ENCODE measurements at regions not wholly inside any gene's neighbourhood (a gene's known extent, or its start where the extent isn't known, plus 50 kb on each side); places are given as distances from the start of the nearest gene placed in this dataset.

DNA sequence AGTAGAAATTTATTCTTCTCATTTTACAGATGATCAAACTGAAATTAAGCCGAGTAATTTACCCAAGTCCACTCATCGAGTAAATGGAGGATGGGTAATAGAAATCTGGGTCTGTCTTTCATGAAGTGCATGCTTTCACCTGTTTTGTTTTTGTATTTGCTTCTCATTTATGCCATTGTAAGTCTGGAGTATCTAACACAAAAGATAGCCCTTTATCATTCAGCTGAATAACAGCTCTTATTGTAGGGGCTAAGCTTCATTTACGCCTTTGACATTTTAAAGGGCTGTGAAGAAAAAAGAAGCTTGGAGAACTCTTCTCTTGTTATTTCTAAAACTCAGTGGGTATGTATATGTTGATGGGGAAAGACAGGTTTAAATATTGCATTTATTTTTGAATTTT lies 1196.2 kb upstream of the TENM4 start:
- Histone ChIP-seq H3K9me3 (no peaks in the 10 kb centered on the region), H3K36me3 (ENCODE audit: control insufficient read depth in 2 of 2, extremely low read depth in 1 of 2, insufficient read depth in 1 of 2, low read length in 1 of 2) (no peaks in the 10 kb centered on the region), H3K27ac (ENCODE audit: low read length) (no peak overlapping the region), H3K4me3 (ENCODE audit: control insufficient read depth in 1 of 2, extremely low read depth in 1 of 2, low read length in 1 of 2) (no peak overlapping the region), H3K4me1 (ENCODE audit: control insufficient read depth in 1 of 2, extremely low read depth in 1 of 2, insufficient read depth in 2 of 2, low read length in 2 of 2) (no peaks in the 10 kb centered on the region), H3K27me3 (replicated peaks in 1 of 2; ENCODE audit: control insufficient read depth in 2 of 2, extremely low read depth in 1 of 2, insufficient read depth in 2 of 2, low read length in 1 of 2) (no peaks in the 10 kb centered on the region)
- Mint-ChIP-seq H3K27me3 (no peaks in the 10 kb centered on the region), H3K9me3 (peaks cover 18 to 33% (median 21%) of the 10 kb centered on the region in 3 donors), H3K27ac (no peak overlapping the region), H3K36me3 (no peaks in the 10 kb centered on the region), H3K4me3 (no peak overlapping the region), H3K4me1 (no peaks in the 10 kb centered on the region)
- POLR2A ChIA-PET, result no interaction called here
- DNase-seq, result no peak
- CTCF ChIA-PET, result no interaction called here
- WGBS (ENCODE audit: insufficient coverage), result no CpG with 5 or more reads among the region's 3 CpGs
- no peak for ATAC-seq (replicated peaks in 1 of 4)

- Histone ChIP-seq H3K4me1 (ENCODE audit: control insufficient read depth in 1 of 2, extremely low read depth in 1 of 2, insufficient read depth in 2 of 2, low read length in 2 of 2) (no peaks in the 10 kb centered on the region), H3K27me3 (replicated peaks in 1 of 2; ENCODE audit: control insufficient read depth in 2 of 2, extremely low read depth in 1 of 2, insufficient read depth in 2 of 2, low read length in 1 of 2) (no peaks in the 10 kb centered on the region), H3K36me3 (ENCODE audit: control insufficient read depth in 2 of 2, extremely low read depth in 1 of 2, insufficient read depth in 1 of 2, low read length in 1 of 2) (no peaks in the 10 kb centered on the region), H3K27ac (ENCODE audit: low read length) (no peak overlapping the region), H3K9me3 (no peaks in the 10 kb centered on the region), H3K4me3 (ENCODE audit: control insufficient read depth in 1 of 2, extremely low read depth in 1 of 2, low read length in 1 of 2) (no peak overlapping the region)
- ATAC-seq (replicated peaks in 1 of 4) (no peak), DNase-seq (no peak)
- no peaks in the 10 kb centered on the region for H3K36me3 Mint-ChIP-seq
- H3K4me1 Mint-ChIP-seq, result no peaks in the 10 kb centered on the region
- no peak overlapping the region for H3K4me3 Mint-ChIP-seq
- H3K27me3 Mint-ChIP-seq, result no peaks in the 10 kb centered on the region
- H3K9me3 Mint-ChIP-seq, result peaks cover 15 to 20% (median 17%) of the 10 kb centered on the region in 3 donors
- no CpG with 5 or more reads among the region's 3 CpGs for WGBS (ENCODE audit: insufficient coverage)
- H3K27ac Mint-ChIP-seq, result no peak overlapping the region
- ChIA-PET POLR2A (no interaction called here), CTCF (no interaction called here)
Measured at GRCh38 chr11:80635178-80635577, 1194.3 kb upstream of the TENM4 start.

- Mint-ChIP-seq H3K27me3 (no peaks in the 10 kb centered on the region), H3K4me3 (no peak overlapping the region), H3K36me3 (no peaks in the 10 kb centered on the region), H3K9me3 (peaks cover 7 to 11% (median 8%) of the 10 kb centered on the region in 3 donors), H3K4me1 (no peaks in the 10 kb centered on the region), H3K27ac (no peak overlapping the region)
- WGBS (ENCODE audit: insufficient coverage), result 68% methylated on average over 3 of the region's 4 CpGs
- H3K9me3 ChIP-seq, result no peaks in the 10 kb centered on the region
- DNase-seq (no peak), ATAC-seq (replicated peaks in 1 of 4) (no peak)
- H3K27me3 ChIP-seq (replicated peaks in 1 of 2; ENCODE audit: control insufficient read depth in 2 of 2, extremely low read depth in 1 of 2, insufficient read depth in 2 of 2, low read length in 1 of 2), result no peaks in the 10 kb centered on the region
- H3K36me3 ChIP-seq (ENCODE audit: control insufficient read depth in 2 of 2, extremely low read depth in 1 of 2, insufficient read depth in 1 of 2, low read length in 1 of 2), result no peaks in the 10 kb centered on the region
- POLR2A ChIA-PET, result no interaction called here
- CTCF ChIA-PET, result no interaction called here
- no peak overlapping the region for H3K27ac ChIP-seq (ENCODE audit: low read length)
- H3K4me3 ChIP-seq (ENCODE audit: control insufficient read depth in 1 of 2, extremely low read depth in 1 of 2, low read length in 1 of 2), result no peak overlapping the region
- H3K4me1 ChIP-seq (ENCODE audit: control insufficient read depth in 1 of 2, extremely low read depth in 1 of 2, insufficient read depth in 2 of 2, low read length in 2 of 2), result no peaks in the 10 kb centered on the region
Measured at GRCh38 chr11:80632691-80633090, 1191.9 kb upstream of the TENM4 start.

- Histone ChIP-seq H3K36me3 (ENCODE audit: control insufficient read depth in 2 of 2, extremely low read depth in 1 of 2, insufficient read depth in 1 of 2, low read length in 1 of 2) (no peaks in the 10 kb centered on the region), H3K27me3 (replicated peaks in 1 of 2; ENCODE audit: control insufficient read depth in 2 of 2, extremely low read depth in 1 of 2, insufficient read depth in 2 of 2, low read length in 1 of 2) (no peaks in the 10 kb centered on the region), H3K4me3 (ENCODE audit: control insufficient read depth in 1 of 2, extremely low read depth in 1 of 2, low read length in 1 of 2) (no peak overlapping the region), H3K27ac (ENCODE audit: low read length) (no peak overlapping the region), H3K4me1 (ENCODE audit: control insufficient read depth in 1 of 2, extremely low read depth in 1 of 2, insufficient read depth in 2 of 2, low read length in 2 of 2) (no peaks in the 10 kb centered on the region), H3K9me3 (no peaks in the 10 kb centered on the region)
- no peaks in the 10 kb centered on the region for H3K4me1 Mint-ChIP-seq
- H3K9me3 Mint-ChIP-seq, result peaks cover 6 to 9% (median 7%) of the 10 kb centered on the region in 3 donors
- no peaks in the 10 kb centered on the region for H3K36me3 Mint-ChIP-seq
- DNase-seq (no peak), ATAC-seq (replicated peaks in 1 of 4) (no peak)
- H3K4me3 Mint-ChIP-seq, result no peak overlapping the region
- H3K27me3 Mint-ChIP-seq, result no peaks in the 10 kb centered on the region
- POLR2A ChIA-PET, result no interaction called here
- 84% methylated on average over 2 of the region's 2 CpGs for WGBS (ENCODE audit: insufficient coverage)
- CTCF ChIA-PET, result no interaction called here
- H3K27ac Mint-ChIP-seq, result no peak overlapping the region
Measured at GRCh38 chr11:80632156-80632555, 1191.3 kb upstream of the TENM4 start.

- Mint-ChIP-seq H3K4me3 (no peak overlapping the region), H3K27ac (no peak overlapping the region), H3K27me3 (no peaks in the 10 kb centered on the region), H3K9me3 (peaks cover 4 to 14% (median 8%) of the 10 kb centered on the region in 3 donors), H3K36me3 (no peaks in the 10 kb centered on the region), H3K4me1 (no peaks in the 10 kb centered on the region)
- POLR2A ChIA-PET, result no interaction called here
- Histone ChIP-seq H3K4me3 (ENCODE audit: control insufficient read depth in 1 of 2, extremely low read depth in 1 of 2, low read length in 1 of 2) (no peak overlapping the region), H3K27me3 (replicated peaks in 1 of 2; ENCODE audit: control insufficient read depth in 2 of 2, extremely low read depth in 1 of 2, insufficient read depth in 2 of 2, low read length in 1 of 2) (no peaks in the 10 kb centered on the region), H3K27ac (ENCODE audit: low read length) (no peak overlapping the region), H3K36me3 (ENCODE audit: control insufficient read depth in 2 of 2, extremely low read depth in 1 of 2, insufficient read depth in 1 of 2, low read length in 1 of 2) (no peaks in the 10 kb centered on the region), H3K4me1 (ENCODE audit: control insufficient read depth in 1 of 2, extremely low read depth in 1 of 2, insufficient read depth in 2 of 2, low read length in 2 of 2) (no peaks in the 10 kb centered on the region), H3K9me3 (no peaks in the 10 kb centered on the region)
- CTCF ChIA-PET, result no interaction called here
- ATAC-seq (replicated peaks in 1 of 4), result no peak
- no peak for DNase-seq
- no CpG with 5 or more reads among the region's 2 CpGs for WGBS (ENCODE audit: insufficient coverage)
Measured at GRCh38 chr11:80629466-80629865, 1188.6 kb upstream of the TENM4 start.

GRCh38 chr11:80627364-80627763 lies 1186.5 kb upstream of the TENM4 start:
- DNase-seq (no peak), ATAC-seq (replicated peaks in 1 of 4) (no peak)
- ChIA-PET POLR2A (no interaction called here), CTCF (no interaction called here)
- H3K27ac Mint-ChIP-seq, result no peak overlapping the region
- H3K4me1 Mint-ChIP-seq, result no peaks in the 10 kb centered on the region
- Histone ChIP-seq H3K36me3 (ENCODE audit: control insufficient read depth in 2 of 2, extremely low read depth in 1 of 2, insufficient read depth in 1 of 2, low read length in 1 of 2) (no peaks in the 10 kb centered on the region), H3K27ac (ENCODE audit: low read length) (no peak overlapping the region), H3K4me3 (ENCODE audit: control insufficient read depth in 1 of 2, extremely low read depth in 1 of 2, low read length in 1 of 2) (no peak overlapping the region), H3K9me3 (no peaks in the 10 kb centered on the region), H3K4me1 (ENCODE audit: control insufficient read depth in 1 of 2, extremely low read depth in 1 of 2, insufficient read depth in 2 of 2, low read length in 2 of 2) (no peaks in the 10 kb centered on the region), H3K27me3 (replicated peaks in 1 of 2; ENCODE audit: control insufficient read depth in 2 of 2, extremely low read depth in 1 of 2, insufficient read depth in 2 of 2, low read length in 1 of 2) (no peaks in the 10 kb centered on the region)
- no peak overlapping the region for H3K4me3 Mint-ChIP-seq
- no peaks in the 10 kb centered on the region for H3K27me3 Mint-ChIP-seq
- no peaks in the 10 kb centered on the region for H3K36me3 Mint-ChIP-seq
- H3K9me3 Mint-ChIP-seq, result peaks cover 5 to 17% (median 7%) of the 10 kb centered on the region in 3 donors
- no CpG with 5 or more reads among the region's 1 CpG for WGBS (ENCODE audit: insufficient coverage)

DNA sequence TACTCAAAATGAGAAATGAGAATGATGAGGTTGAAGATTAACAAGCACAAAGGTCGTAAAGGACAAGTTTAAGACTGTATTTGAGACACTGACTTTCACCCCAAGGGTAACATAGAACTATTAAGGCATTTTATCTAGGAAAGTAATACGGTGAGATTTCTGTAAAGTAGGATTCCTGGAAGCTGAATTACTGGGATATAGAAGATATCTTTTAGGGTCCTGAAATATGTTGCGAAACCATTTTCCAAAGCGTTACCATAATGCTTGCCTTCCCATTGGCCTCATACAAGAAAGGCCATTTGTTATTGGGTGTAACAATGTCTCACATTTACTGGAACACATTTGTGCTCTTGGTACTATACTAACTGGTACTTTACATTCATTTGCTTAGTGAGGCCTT lies 1185.9 kb upstream of the TENM4 start:
- no peak overlapping the region for H3K27ac ChIP-seq (ENCODE audit: low read length)
- no peak overlapping the region for H3K27ac Mint-ChIP-seq
- no peaks in the 10 kb centered on the region for H3K4me1 ChIP-seq (ENCODE audit: control insufficient read depth in 1 of 2, extremely low read depth in 1 of 2, insufficient read depth in 2 of 2, low read length in 2 of 2)
- no peaks in the 10 kb centered on the region for H3K27me3 ChIP-seq (replicated peaks in 1 of 2; ENCODE audit: control insufficient read depth in 2 of 2, extremely low read depth in 1 of 2, insufficient read depth in 2 of 2, low read length in 1 of 2)
- WGBS (ENCODE audit: insufficient coverage), result 100% methylated on average over 2 of the region's 4 CpGs
- no peaks in the 10 kb centered on the region for H3K36me3 Mint-ChIP-seq
- no peaks in the 10 kb centered on the region for H3K9me3 ChIP-seq
- CTCF ChIA-PET, result no interaction called here
- H3K9me3 Mint-ChIP-seq, result peaks cover 3 to 17% (median 7%) of the 10 kb centered on the region in 3 donors
- H3K4me1 Mint-ChIP-seq, result no peaks in the 10 kb centered on the region
- no peak overlapping the region for H3K4me3 Mint-ChIP-seq
- no peak overlapping the region for H3K4me3 ChIP-seq (ENCODE audit: control insufficient read depth in 1 of 2, extremely low read depth in 1 of 2, low read length in 1 of 2)
- POLR2A ChIA-PET, result no interaction called here
- DNase-seq (no peak), ATAC-seq (replicated peaks in 1 of 4) (no peak)
- H3K27me3 Mint-ChIP-seq, result no peaks in the 10 kb centered on the region
- no peaks in the 10 kb centered on the region for H3K36me3 ChIP-seq (ENCODE audit: control insufficient read depth in 2 of 2, extremely low read depth in 1 of 2, insufficient read depth in 1 of 2, low read length in 1 of 2)
